ENCODE measurements at regions not wholly inside any gene's neighbourhood (a gene's known extent, or its start where the extent isn't known, plus 50 kb on each side); places are given as distances from the start of the nearest gene placed in this dataset.
"Not testable (repeated sequence)": the region's sequence is repeated elsewhere in the genome, so short reads cannot be mapped to it uniquely, and the experiment has no call there.

DNA sequence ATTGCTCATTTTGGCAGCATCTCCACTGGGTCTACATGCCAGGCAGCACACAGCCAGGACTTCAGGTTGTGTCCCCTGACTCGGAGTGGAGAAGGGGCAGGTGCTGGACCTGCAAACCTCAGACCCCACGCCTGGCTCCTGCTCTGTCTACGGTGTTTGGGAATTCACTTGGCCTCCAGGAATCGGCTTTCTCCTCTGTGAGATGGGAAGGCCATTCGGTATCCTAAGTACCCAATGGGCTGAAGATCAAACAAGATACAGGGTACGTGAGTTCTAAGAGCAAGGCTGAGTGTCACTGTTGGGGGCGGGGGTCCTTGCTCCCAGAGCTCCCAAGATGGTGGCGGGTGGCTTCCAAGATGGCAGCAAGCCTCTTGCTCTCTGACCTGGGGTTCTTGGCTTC, 73.2 kb upstream of the EN2 start:
- intact Hi-C loops (cut with DNase I) = no loop called here
- TF ChIP-seq POLR2A (IDR thresholded peaks at IDR 0.05) (no peak), POLR2AphosphoS5 (IDR thresholded peaks at IDR 0.05) (no peak), CTCF (IDR thresholded peaks at IDR 0.05) (no peak)
- Histone ChIP-seq H3K9me3 (no peaks in the 10 kb centered on the region), H3K27me3 (replicated peaks; ENCODE audit: insufficient read depth) (peaks cover 37% of the 10 kb centered on the region), H3K36me3 (no peaks in the 10 kb centered on the region), H3K4me3 (no peak overlapping the region), H3K27ac (no peak overlapping the region), H3K4me1 (replicated peaks) (peaks cover 12% of the 10 kb centered on the region)
- no peak for DNase-seq (ENCODE audit: low spot score)
- WGBS = 92% methylated on average over 8 of the region's 8 CpGs

GRCh38 chr7:155385182-155385581, 72.7 kb upstream of the EN2 start:
- intact Hi-C loops (cut with DNase I); DNase-seq (ENCODE audit: low spot score); H3K36me3 ChIP-seq; H3K4me3 ChIP-seq; H3K9me3 ChIP-seq; H3K27ac ChIP-seq: not testable (repeated sequence)
- 83% methylated on average over 26 of the region's 26 CpGs for WGBS
- peaks cover 37% of the 10 kb centered on the region for H3K27me3 ChIP-seq (replicated peaks; ENCODE audit: insufficient read depth)
- H3K4me1 ChIP-seq (replicated peaks) = peaks cover 12% of the 10 kb centered on the region

DNA sequence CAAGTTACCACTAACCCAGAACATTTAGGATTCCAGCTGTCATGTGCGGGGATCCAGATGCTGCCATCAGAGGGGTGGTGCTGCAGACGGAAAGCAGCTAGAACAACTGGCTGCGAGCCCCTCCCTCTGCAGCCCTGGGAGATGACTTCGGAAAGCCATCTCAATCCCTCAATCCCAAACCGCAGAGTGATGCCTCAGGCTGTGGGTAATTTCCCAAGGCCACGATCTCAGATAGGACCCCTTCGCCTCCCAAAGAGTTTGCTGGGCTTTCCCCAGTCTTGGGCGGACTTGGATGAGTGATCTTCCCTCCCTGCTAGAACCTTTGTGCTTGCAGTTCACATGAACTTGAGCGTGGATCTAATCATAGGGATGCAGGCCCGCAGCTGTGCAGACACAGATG, 71.3 kb upstream of the EN2 start:
- Histone ChIP-seq H3K36me3 (no peaks in the 10 kb centered on the region), H3K9me3 (no peaks in the 10 kb centered on the region), H3K27me3 (replicated peaks; ENCODE audit: insufficient read depth) (peaks cover 32% of the 10 kb centered on the region), H3K27ac (no peak overlapping the region), H3K4me3 (no peak overlapping the region), H3K4me1 (replicated peaks) (peaks cover 10% of the 10 kb centered on the region)
- intact Hi-C loops (cut with DNase I) = no loop called here
- WGBS = 83% methylated on average over 10 of the region's 10 CpGs
- DNase-seq (ENCODE audit: low spot score) = no peak
- TF ChIP-seq POLR2A (IDR thresholded peaks at IDR 0.05) = no peak
- TF ChIP-seq CTCF (IDR thresholded peaks at IDR 0.05) = no peak
- TF ChIP-seq POLR2AphosphoS5 (IDR thresholded peaks at IDR 0.05) = no peak

- WGBS = 69% methylated on average over 16 of the region's 16 CpGs
- Histone ChIP-seq H3K4me3 (no peak overlapping the region), H3K36me3 (no peaks in the 10 kb centered on the region), H3K27ac (no peak overlapping the region), H3K9me3 (no peaks in the 10 kb centered on the region), H3K27me3 (replicated peaks; ENCODE audit: insufficient read depth) (peaks cover 27% of the 10 kb centered on the region), H3K4me1 (replicated peaks) (peaks cover 4% of the 10 kb centered on the region)
- TF ChIP-seq POLR2A (IDR thresholded peaks at IDR 0.05) (no peak), POLR2AphosphoS5 (IDR thresholded peaks at IDR 0.05) (no peak), CTCF (IDR thresholded peaks at IDR 0.05) (no peak)
- DNase-seq (ENCODE audit: low spot score) = no peak
- intact Hi-C loops (cut with DNase I) = no loop called here
Measured at GRCh38 chr7:155387066-155387620, 70.8 kb upstream of the EN2 start.

DNA sequence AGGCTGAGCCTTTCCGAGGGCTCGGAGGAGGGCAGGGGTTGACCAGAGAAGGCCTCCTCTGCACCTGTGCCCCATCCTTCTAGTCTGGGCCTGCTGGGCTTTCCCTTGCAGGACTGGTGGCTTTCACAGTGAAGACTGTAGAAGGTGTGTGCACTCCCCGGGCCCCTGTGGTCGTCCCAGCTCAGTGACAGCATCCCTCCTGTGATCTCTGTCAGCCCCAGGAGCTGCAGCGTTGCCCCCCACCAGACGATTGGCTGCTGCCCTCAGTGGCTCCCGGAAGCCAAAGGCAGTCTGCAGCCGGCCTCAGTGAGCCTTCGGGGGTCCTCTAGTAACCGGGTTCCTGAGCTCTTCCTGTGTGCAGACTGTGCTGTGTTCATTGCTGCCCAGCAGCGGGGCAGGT, 69.4 kb upstream of the EN2 start:
- no peaks in the 10 kb centered on the region for H3K4me1 ChIP-seq (replicated peaks)
- H3K27me3 ChIP-seq (replicated peaks; ENCODE audit: insufficient read depth) = peaks cover 23% of the 10 kb centered on the region
- intact Hi-C loops (cut with DNase I) = no loop called here
- H3K27ac ChIP-seq = no peak overlapping the region
- no peak for DNase-seq (ENCODE audit: low spot score)
- H3K36me3 ChIP-seq = no peaks in the 10 kb centered on the region
- H3K4me3 ChIP-seq = no peak overlapping the region
- TF ChIP-seq POLR2AphosphoS5 (IDR thresholded peaks at IDR 0.05) (no peak), POLR2A (IDR thresholded peaks at IDR 0.05) (no peak), CTCF (IDR thresholded peaks at IDR 0.05) (no peak)
- no peaks in the 10 kb centered on the region for H3K9me3 ChIP-seq
- 81% methylated on average over 10 of the region's 11 CpGs for WGBS

Data from prostate gland (tissue), 2 donors.